AG09309 (cell line): ENCODE measurements at regions not wholly inside any gene's neighbourhood (a gene's known extent, or its start where the extent isn't known, plus 50 kb on each side); places are given as distances from the start of the nearest gene placed in this dataset.

ENCODE experiments used
- DNase-seq: peaks from one replicate; pipeline ENCODE4 v3.0.0-alpha.2; 2010; ENCODE audit warnings: low read depth
- H3K4me3 ChIP-seq: 2 replicates; pipeline ENCODE4 v1.5.1; 2011; ENCODE audit warnings: mild to moderate bottlenecking, low read depth, low read length, moderate library complexity; ENCODE audit not compliant: control insufficient read depth
- TF ChIP-seq, protein P1 (sequence below): IDR thresholded peaks from 2 replicates; pipeline ENCODE4 v1.5.1; 2011; ENCODE audit warnings: mild to moderate bottlenecking, low read depth, low read length, inconsistent platforms; ENCODE audit not compliant: insufficient read depth, control insufficient read depth; ENCODE audit errors: missing control alignments

DNA sequence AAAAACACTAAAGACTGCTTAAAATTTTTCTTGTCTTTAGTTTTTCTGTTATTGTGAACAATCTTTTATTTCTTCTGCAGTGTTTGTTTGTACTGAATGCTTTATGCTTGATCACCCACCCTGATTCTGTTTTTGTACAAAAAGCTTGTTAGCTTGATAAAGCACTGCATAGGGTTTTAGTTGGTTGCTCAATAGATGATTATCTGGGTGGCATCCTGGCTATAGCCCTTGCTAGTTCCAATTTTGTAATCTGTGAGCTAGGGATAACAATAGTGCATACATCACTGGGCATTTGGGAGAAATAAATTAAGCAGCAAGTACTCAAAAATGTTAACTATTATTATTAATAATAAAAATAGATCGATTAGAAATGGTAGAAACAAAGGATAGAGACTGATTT is 102.3 kb downstream of the ZPLD1 start:
- no peak overlapping the region for H3K4me3 ChIP-seq
- TF ChIP-seq, protein P1, sequence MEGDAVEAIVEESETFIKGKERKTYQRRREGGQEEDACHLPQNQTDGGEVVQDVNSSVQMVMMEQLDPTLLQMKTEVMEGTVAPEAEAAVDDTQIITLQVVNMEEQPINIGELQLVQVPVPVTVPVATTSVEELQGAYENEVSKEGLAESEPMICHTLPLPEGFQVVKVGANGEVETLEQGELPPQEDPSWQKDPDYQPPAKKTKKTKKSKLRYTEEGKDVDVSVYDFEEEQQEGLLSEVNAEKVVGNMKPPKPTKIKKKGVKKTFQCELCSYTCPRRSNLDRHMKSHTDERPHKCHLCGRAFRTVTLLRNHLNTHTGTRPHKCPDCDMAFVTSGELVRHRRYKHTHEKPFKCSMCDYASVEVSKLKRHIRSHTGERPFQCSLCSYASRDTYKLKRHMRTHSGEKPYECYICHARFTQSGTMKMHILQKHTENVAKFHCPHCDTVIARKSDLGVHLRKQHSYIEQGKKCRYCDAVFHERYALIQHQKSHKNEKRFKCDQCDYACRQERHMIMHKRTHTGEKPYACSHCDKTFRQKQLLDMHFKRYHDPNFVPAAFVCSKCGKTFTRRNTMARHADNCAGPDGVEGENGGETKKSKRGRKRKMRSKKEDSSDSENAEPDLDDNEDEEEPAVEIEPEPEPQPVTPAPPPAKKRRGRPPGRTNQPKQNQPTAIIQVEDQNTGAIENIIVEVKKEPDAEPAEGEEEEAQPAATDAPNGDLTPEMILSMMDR: no peak
- DNase-seq: no peak

DNA sequence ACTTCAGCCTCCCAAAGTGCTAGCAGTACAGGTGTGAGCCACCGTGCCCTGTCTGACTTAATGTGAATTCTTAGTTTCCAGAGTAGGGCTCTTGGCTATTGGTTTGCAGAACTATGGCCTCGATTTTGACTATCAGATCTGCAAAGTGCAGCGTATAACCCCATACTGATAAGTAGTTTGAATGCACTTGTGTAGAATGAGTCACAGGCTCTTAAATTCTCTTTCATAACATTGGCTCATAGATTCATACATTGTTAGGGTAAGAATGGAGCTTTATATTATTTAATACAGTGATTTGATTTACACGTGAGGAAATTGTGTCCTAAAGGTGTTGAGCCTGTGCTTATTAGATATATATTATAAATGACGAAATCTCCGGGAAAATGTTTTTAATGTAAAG is 109.9 kb downstream of the ZPLD1 start:
- TF ChIP-seq, protein P1: no peak
- no peak overlapping the region for H3K4me3 ChIP-seq
- DNase-seq: no peak

DNA sequence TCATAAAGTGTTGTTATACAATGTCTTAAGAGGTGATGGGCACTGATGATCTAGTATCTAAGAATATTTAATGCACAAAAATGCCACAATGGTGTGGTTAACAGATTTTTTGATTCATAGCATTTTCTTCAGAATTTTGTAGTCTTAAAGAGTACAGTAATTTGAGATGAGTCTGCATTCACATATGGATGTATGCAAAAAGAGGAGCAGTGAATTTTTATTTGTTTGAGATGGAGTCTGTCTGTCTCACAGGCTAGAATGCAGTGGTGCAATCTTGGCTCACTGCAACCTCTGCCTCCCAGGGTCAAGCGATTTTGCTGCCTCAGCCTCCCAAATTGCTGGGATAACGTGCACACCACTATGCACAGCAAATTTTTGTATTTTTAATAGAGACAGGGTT is 110.5 kb downstream of the ZPLD1 start:
- no peak overlapping the region for H3K4me3 ChIP-seq
- no peak for DNase-seq
- TF ChIP-seq, protein P1: no peak

DNA sequence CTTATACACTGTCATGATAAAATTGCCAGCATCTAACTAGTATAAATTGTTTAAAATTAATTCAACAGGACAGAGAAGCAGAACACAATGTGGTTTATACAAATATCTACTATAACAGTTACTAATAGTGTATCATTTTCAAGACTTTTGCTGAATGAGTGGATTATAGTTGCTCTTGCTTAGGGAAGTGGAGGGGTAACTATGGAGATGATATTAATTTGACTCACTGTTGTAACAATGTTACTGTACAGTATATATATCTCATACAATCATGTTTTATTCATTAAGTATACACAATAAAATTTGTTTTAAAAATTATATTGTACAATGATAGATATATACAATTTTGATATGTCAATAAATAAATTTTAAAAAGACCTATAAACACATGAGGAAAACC is 119.1 kb downstream of the ZPLD1 start:
- TF ChIP-seq, protein P1: no peak
- H3K4me3 ChIP-seq: no peak overlapping the region
- DNase-seq: no peak

DNA sequence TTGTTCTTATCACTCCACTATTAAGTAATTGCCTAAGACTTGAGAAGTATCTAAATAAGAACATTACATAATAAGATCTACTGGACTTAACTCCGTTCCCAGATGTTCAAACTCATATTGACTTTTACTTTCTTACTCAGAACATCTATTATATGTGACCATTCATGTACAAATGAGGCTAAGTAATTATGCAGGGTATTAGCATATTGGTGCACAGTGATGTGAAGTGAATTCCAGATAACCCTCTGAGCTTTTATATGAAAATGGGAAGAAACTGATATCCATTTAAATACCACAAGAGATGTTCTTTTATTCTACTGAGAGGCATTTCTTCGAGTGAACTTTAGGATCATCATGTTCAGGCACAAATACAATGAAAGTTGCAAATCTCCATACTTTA is 135.7 kb downstream of the ZPLD1 start:
- no peak for DNase-seq
- TF ChIP-seq, protein P1: no peak
- H3K4me3 ChIP-seq: no peak overlapping the region

DNA sequence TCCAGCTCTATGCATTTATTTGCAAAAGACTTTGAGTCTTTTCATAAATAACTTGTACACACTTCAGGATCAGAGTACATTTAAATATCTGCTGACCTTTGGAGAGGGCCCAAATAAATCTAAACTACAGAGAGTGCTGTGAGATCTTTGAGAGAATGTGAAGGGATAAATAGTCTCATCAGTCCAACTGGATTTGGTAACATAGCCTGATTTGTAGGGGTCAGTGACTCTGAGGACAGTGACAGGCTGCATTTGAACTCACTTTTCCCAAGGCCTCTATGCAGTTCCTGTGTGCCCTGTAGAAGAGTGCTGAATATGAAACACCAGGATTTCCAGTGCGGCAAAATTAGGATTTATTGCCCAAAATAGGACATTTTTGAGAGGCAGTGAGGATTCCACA is 136.2 kb downstream of the ZPLD1 start:
- TF ChIP-seq, protein P1: no peak
- no peak overlapping the region for H3K4me3 ChIP-seq
- no peak for DNase-seq
